OCI-LY1 (cell line): ENCODE measurements at regions not wholly inside any gene's neighbourhood (a gene's known extent, or its start where the extent isn't known, plus 50 kb on each side); places are given as distances from the start of the nearest gene placed in this dataset.

Experiments used
- EZH2 ChIP-seq: fragments of 200-600 bp; sonication (generic), shearing (Covaris generic); IDR thresholded peaks from 2 replicates; pipeline ENCODE4 v1.8.0; 2017; ENCODE audit warnings: borderline replicate concordance, mixed run types, mild to moderate bottlenecking, antibody characterized with exemption, low read length, moderate library complexity, mixed read lengths
- TF ChIP-seq, protein P1 (sequence below): fragments of 200-600 bp; sonication (generic), shearing (Covaris generic); IDR thresholded peaks from 2 replicates; pipeline ENCODE4 v1.5.1; 2017; ENCODE audit warnings: mild to moderate bottlenecking, antibody characterized with exemption, low read length, moderate library complexity, mixed read lengths

- TF ChIP-seq, protein P1, sequence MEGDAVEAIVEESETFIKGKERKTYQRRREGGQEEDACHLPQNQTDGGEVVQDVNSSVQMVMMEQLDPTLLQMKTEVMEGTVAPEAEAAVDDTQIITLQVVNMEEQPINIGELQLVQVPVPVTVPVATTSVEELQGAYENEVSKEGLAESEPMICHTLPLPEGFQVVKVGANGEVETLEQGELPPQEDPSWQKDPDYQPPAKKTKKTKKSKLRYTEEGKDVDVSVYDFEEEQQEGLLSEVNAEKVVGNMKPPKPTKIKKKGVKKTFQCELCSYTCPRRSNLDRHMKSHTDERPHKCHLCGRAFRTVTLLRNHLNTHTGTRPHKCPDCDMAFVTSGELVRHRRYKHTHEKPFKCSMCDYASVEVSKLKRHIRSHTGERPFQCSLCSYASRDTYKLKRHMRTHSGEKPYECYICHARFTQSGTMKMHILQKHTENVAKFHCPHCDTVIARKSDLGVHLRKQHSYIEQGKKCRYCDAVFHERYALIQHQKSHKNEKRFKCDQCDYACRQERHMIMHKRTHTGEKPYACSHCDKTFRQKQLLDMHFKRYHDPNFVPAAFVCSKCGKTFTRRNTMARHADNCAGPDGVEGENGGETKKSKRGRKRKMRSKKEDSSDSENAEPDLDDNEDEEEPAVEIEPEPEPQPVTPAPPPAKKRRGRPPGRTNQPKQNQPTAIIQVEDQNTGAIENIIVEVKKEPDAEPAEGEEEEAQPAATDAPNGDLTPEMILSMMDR, result no peak
- no peak for TF ChIP-seq EZH2
These were observed 53.6 kb upstream of the CHCHD3 start for GRCh38 chr7:133135451-133135850.
